K562 (cell line): ENCODE measurements at regions not wholly inside any gene's neighbourhood (a gene's known extent, or its start where the extent isn't known, plus 50 kb on each side); places are given as distances from the start of the nearest gene placed in this dataset.

Source experiments
- ATAC-seq: fragments of 200-7000 bp; cut with Tn5 transposase; 3 replicates; pipeline ENCODE4 v1.9.1; 2020; ENCODE audit warnings: moderate library complexity
- BruUV-seq: library from RNA; stranded (reverse); fragments of 400-500 nt; replicated peaks from 2 replicates; lab custom pipeline; 2021; lab: Mats Ljungman, UMichigan
- CTCF ChIA-PET: fragments of 300-600 bp; formaldehyde crosslinking; extraction: SDS; loops from one replicate; lab custom pipeline; 2021; ENCODE audit warnings: low intra/inter-chr PET ratio; lab: Yijun Ruan, JAX
- POLR2A ChIA-PET: fragments of 300-600, 350-650 bp; sonication (Branson Sonifier 250); formaldehyde crosslinking; extraction: SDS; loops from one replicate; lab custom pipeline; 2021; ENCODE audit warnings: antibody characterized with exemption, inconsistent platforms; lab: Yijun Ruan, JAX
- DNase-seq, 4 experiments: peaks; one replicate each; pipeline versions ENCODE4 v3.0.0 to v3.0.0-alpha.2; 2011 to 2018; ENCODE audit warnings: low spot score in 3 of 4, mixed read lengths in 3 of 4; ENCODE audit errors: extremely low read depth in 1 of 4
- FAIRE-seq: peaks from 2 replicates; lab custom pipeline; 2011; peaks lifted over from hg19 to GRCh38; lab: Jason Lieb, UNC
- H2AFZ ChIP-seq: 2 replicates; pipeline ENCODE4 v1.6.0; 2011; ENCODE audit warnings: low read depth, low read length, control low read depth, inconsistent platforms
- H3K27ac ChIP-seq: fragments of 200-600 bp; 3 replicates; pipeline ENCODE4 v1.8.0; 2011; ENCODE audit warnings: low read depth, mild to moderate bottlenecking, control low read depth, inconsistent platforms, low read length, moderate library complexity, mixed read lengths; ENCODE audit errors: extremely low read depth
- H3K27me3 ChIP-seq, 2 experiments: fragments of 300-600 bp in 1 of 2; 2 replicates in 1 of 2; 3 replicates in 1 of 2; pipeline versions ENCODE4 v1.6.0 to v1.8.0; 2011; ENCODE audit warnings: inconsistent platforms in 2 of 2, low read length in 2 of 2, mild to moderate bottlenecking in 1 of 2, mixed read lengths in 1 of 2, moderate library complexity in 1 of 2; ENCODE audit not compliant: control insufficient read depth in 2 of 2, insufficient read depth in 2 of 2
- H3K36me3 ChIP-seq: fragments of 300-600 bp; 3 replicates; pipeline ENCODE4 v1.8.0; 2011; ENCODE audit warnings: mild to moderate bottlenecking, low read length, inconsistent platforms; ENCODE audit not compliant: control insufficient read depth, insufficient read depth
- H3K4me1 ChIP-seq, 2 experiments: fragments of 200-600 bp in 1 of 2; replicated peaks in 1 of 2; 2 replicates in 1 of 2; 3 replicates in 1 of 2; pipeline versions ENCODE4 v1.5.1 to v1.8.0; 2011; ENCODE audit warnings: inconsistent platforms in 2 of 2, low read length in 2 of 2, mild to moderate bottlenecking in 1 of 2, mixed read lengths in 1 of 2, moderate library complexity in 1 of 2; ENCODE audit not compliant: control insufficient read depth in 2 of 2, insufficient read depth in 2 of 2
- H3K4me2 ChIP-seq: 2 replicates; pipeline ENCODE4 v1.6.1; 2011; ENCODE audit warnings: low read length, control low read depth, inconsistent platforms, mixed read lengths; ENCODE audit not compliant: insufficient read depth
- H3K4me3 ChIP-seq: fragments of 200-600 bp; sonication (generic), shearing (Covaris generic); 2 replicates; pipeline ENCODE4 v1.5.1; 2016; ENCODE audit warnings: control low read depth, inconsistent platforms
- H3K79me2 ChIP-seq: fragments of 200-600 bp; 3 replicates; pipeline ENCODE4 v1.8.0; 2011; ENCODE audit warnings: low read length, inconsistent platforms; ENCODE audit not compliant: control insufficient read depth, insufficient read depth
- H3K9ac ChIP-seq, 2 experiments: 2 replicates each; pipeline versions ENCODE4 v1.6.0 to v1.6.1; 2011; ENCODE audit warnings: low read depth in 2 of 2, low read length in 2 of 2, control low read depth in 1 of 2, inconsistent platforms in 1 of 2, mild to moderate bottlenecking in 1 of 2, mixed read lengths in 1 of 2; ENCODE audit not compliant: insufficient read depth in 1 of 2
- H3K9me1 ChIP-seq: one replicate; pipeline ENCODE4 v1.6.0; 2011; ENCODE audit warnings: inconsistent platforms, mild to moderate bottlenecking, low read length, moderate library complexity; ENCODE audit not compliant: control insufficient read depth, insufficient read depth
- H3K9me3 ChIP-seq: replicated peaks from 2 replicates; pipeline ENCODE4 v1.5.1; 2011; ENCODE audit warnings: low read depth, low read length, inconsistent platforms; ENCODE audit not compliant: control insufficient read depth, insufficient read depth
- H4K20me1 ChIP-seq: replicated peaks from 2 replicates; pipeline ENCODE4 v1.6.1; 2011; ENCODE audit warnings: low read length, inconsistent platforms, mixed read lengths; ENCODE audit not compliant: control insufficient read depth, insufficient read depth
- HNRNPLL ChIP-seq: fragments of 200-400 bp; formaldehyde crosslinking; IDR thresholded peaks from 2 replicates; pipeline ENCODE4 v1.6.1; 2017; ENCODE audit warnings: low read length, low read depth, mild to moderate bottlenecking; ENCODE audit not compliant: poor library complexity, severe bottlenecking
- KLF1 ChIP-seq: fragments of 450-650 bp; IDR thresholded peaks from 2 replicates; pipeline ENCODE4 v1.6.1; 2016; ENCODE audit warnings: missing genetic modification characterization, missing compliant biosample characterization
- OTX1 ChIP-seq: fragments of 450-650 bp; formaldehyde crosslinking; IDR thresholded peaks from 2 replicates; pipeline ENCODE4 v1.4.0; 2022; ENCODE audit warnings: mild to moderate bottlenecking
- POLR2B ChIP-seq: fragments of 450-650 bp; IDR thresholded peaks from 2 replicates; pipeline ENCODE4 v1.6.1; 2018; ENCODE audit warnings: low read depth; ENCODE audit not compliant: partially characterized antibody
- REST ChIP-seq, 2 experiments: fragments of 450-650 bp; formaldehyde crosslinking in 1 of 2; IDR thresholded peaks; 2 replicates each; pipeline versions ENCODE4 v1.4.0 to v1.6.1; 2014 to 2020; ENCODE audit warnings: mild to moderate bottlenecking in 2 of 2, borderline replicate concordance in 1 of 2, low read depth in 1 of 2
- RFX7 ChIP-seq: fragments of 250-450 bp; sonication (Bioruptor Pico); IDR thresholded peaks from 2 replicates; pipeline ENCODE4 v1.5.1; 2021; ENCODE audit warnings: mild to moderate bottlenecking
- TEAD4 ChIP-seq, 2 experiments: sonication (generic) in 1 of 2; formaldehyde crosslinking in 1 of 2; IDR thresholded peaks; 2 replicates each; pipeline versions ENCODE4 v1.6.1 to v1.8.0; 2012 to 2022; ENCODE audit warnings: borderline replicate concordance in 1 of 2, inconsistent platforms in 1 of 2, low read length in 1 of 2, mild to moderate bottlenecking in 1 of 2, missing genetic modification reagents in 1 of 2
- TSC22D4 ChIP-seq: fragments of 450-650 bp; IDR thresholded peaks from 2 replicates; pipeline ENCODE4 v1.6.1; 2016; ENCODE audit warnings: missing genetic modification characterization, missing biosample characterization, control low read depth
- ZNF740 ChIP-seq, 3 experiments: fragments of 200-800 bp in 1 of 3; sonication (Bioruptor generic) in 1 of 3; sonication (generic) in 1 of 3; formaldehyde crosslinking in 1 of 3; IDR thresholded peaks; 2 replicates each; pipeline versions ENCODE4 v1.6.1 to v1.8.0; 2016 to 2022; ENCODE audit warnings: mild to moderate bottlenecking in 2 of 3, missing compliant biosample characterization in 2 of 3, missing genetic modification characterization in 2 of 3, missing genetic modification reagents in 1 of 3
- WGBS: fragments of 100-300 bp; shearing (Covaris generic); methylation state at CpG from one replicate; pipeline ENCODE4 v1.1.6; 2016; ENCODE audit warnings: low coverage, mixed read lengths; ENCODE audit not compliant: insufficient coverage; ENCODE audit errors: missing lambda C conversion rate; 5-methylcytosine and 5-hydroxymethylcytosine counted together
- in situ Hi-C: fragments of 300-500 bp; cut with MboI; formaldehyde crosslinking; loops from 4 replicates; pipeline ENCODE4 v1.15.0; 2018; ENCODE audit warnings: inconsistent platforms, mixed read lengths
- intact Hi-C: fragments of 100-400 bp; cut with micrococcal nuclease; formaldehyde crosslinking; loops from 2 replicates; pipeline ENCODE4 v1.14.2; 2022

- TSS peak; percentile 97 for BruUV-seq
- in situ Hi-C loops = loop anchor here (5.0 kb wide), 1 partner anchor 87 kb away; no protein-coding TSS in a partner anchor
- Histone ChIP-seq H3K9ac (peak overlapping the region; percentile 87 to 100), H3K9me1 (no peaks in the 10 kb centered on the region), H3K4me1 (peaks cover 25 to 67% of the 10 kb centered on the region in 2 experiments), H3K27me3 (no peaks in the 10 kb centered on the region; a peak in 1 of 5 replicates), H4K20me1 (no peaks in the 10 kb centered on the region), H2AFZ (peak overlapping the region; percentile 69), H3K36me3 (peaks cover 3% of the 10 kb centered on the region; the same call in 1 of the 3 replicates), H3K79me2 (peaks cover 13% of the 10 kb centered on the region; the same call in 2 of the 3 replicates), H3K4me3 (peak overlapping the region; percentile 56), H3K9me3 (0 out of 2 replicates have a peak, but pooled peaks cover 3% of the 10 kb centered on the region), H3K27ac (peak overlapping the region; percentile 100), H3K4me2 (peak overlapping the region; percentile 100)
- FAIRE-seq (peak; percentile 99), ATAC-seq (peak; percentile 94), DNase-seq (peak; percentile 99 to 100 (median 100))
- under 1% methylated on average over 33 of the region's 33 CpGs for WGBS
- intact Hi-C loops = loop anchor here (1.0 kb wide), 1 partner anchor 92 kb away; the partner anchor contains the start of gene INSIG1
- ChIA-PET CTCF (no interaction called here), POLR2A (interaction anchor here (0.6 to 5.0 kb wide), 33 partner anchors 9 to 1232 kb away, joined by 3 to 127 read pairs (median 4); partner anchors contain the start of gene INSIG1)
- TF ChIP-seq TSC22D4 (tag) (peak; percentile 98), REST (IDR thresholded peaks at IDR 0.05; ENCODE audit: borderline replicate concordance) (peak; percentile 81), REST (CRISPR knock-in tag; IDR thresholded peaks at IDR 0.05; ENCODE audit: low read depth) (peak; percentile 69; the same call in 1 of the 2 replicates), POLR2B (peak; percentile 89), KLF1 (tag) (peak; percentile 28; the same call in 1 of the 2 replicates), OTX1 (CRISPR knock-in tag) (peak; percentile 98), ZNF740 (CRISPR knock-in tag; IDR thresholded peaks at IDR 0.05) (peak; percentile 100), ZNF740 (tag; IDR thresholded peaks at IDR 0.05) (peak; percentile 61 to 97; a peak in 3 of 4 replicates), HNRNPLL (peak; percentile 79), RFX7 (CRISPR knock-in tag) (no peak), TEAD4 (IDR thresholded peaks at IDR 0.05; ENCODE audit: low read length) (peak; percentile 67), TEAD4 (CRISPR knock-in tag; IDR thresholded peaks at IDR 0.05; ENCODE audit: borderline replicate concordance) (no peak; the same call in 1 of the 2 replicates)
These were observed 92.0 kb upstream of the INSIG1 start for GRCh38 chr7:155205368-155206317.
